ENCODE measurements at regions not wholly inside any gene's neighbourhood (a gene's known extent, or its start where the extent isn't known, plus 50 kb on each side); places are given as distances from the start of the nearest gene placed in this dataset.

DNA sequence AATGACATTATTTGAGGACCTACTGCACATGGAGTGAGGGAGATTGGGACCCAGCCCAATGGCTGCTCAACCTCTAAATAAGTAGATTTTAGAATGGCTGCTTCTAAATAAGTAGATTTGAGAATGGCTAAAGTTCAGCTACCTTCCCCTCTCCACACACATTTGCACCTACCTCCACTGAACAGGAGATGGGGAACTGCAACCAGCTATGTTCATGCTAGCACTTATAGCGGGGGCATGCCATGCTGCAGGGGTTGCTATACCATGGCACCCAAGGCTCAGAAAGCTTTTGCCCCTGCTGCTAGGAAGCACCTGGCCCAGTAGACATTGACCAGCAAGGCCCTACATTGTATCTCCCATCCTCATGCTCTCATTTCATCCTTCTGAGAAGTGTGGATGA is 70.2 kb upstream of the MAOA start:
- no peak for ATAC-seq

DNA sequence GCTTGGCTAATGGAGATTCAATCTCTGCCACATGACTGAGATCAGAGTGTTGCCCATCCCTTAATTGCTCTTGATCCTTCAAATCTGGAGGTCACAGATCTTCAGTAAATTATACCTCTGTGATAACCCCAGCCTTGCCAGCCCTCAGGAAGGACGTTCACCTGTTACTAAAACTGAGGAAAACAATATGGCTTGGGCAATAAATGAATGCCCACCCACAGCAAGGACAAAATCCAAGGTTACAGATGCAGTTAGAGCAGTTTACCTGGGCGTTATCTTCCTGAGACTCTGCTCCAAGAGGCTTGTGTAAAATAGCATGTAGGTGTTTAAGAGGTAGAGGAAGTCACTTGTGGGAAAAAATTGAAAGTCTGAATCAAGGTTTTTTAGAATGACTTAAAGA is 69.3 kb upstream of the MAOA start:
- no peak for ATAC-seq

DNA sequence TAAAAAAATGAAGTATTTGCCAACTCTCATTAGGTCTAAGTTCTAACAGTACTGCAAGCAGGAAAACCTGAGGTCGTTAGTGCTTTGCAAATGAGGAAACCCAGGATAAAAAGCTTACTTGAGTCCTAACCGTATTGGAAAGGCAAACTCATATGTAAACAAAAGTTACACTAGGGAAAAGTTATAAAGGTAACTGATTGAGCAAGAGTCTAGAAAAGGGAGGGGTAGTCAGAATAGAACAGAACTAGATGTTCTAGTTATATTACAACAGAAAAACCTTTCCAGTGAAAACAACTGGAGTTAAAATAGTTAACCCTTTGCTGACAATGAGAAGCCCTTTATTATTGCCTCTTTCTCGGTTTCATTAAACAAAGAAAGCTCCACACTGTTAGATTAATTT is 66.4 kb upstream of the MAOA start:
- ATAC-seq = no peak

DNA sequence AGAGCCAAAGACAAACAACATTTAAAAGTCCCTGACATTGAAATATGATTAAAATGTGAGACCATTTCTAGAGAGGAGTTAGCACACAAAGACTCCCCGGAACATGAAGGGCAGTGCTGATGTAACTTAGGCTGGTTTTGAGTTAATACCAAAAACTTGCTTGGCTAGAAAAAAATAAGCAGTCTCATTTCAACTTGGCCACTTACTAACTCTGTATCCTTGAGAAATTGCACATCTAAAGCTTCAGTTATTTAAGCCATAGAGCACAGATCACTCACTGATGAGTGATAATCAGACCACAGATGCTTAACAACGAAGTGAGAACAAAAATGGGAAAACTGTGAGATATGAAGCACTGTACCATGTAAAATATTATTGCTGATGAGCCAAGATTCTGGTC is 65.9 kb upstream of the MAOA start:
- ATAC-seq = no peak

DNA sequence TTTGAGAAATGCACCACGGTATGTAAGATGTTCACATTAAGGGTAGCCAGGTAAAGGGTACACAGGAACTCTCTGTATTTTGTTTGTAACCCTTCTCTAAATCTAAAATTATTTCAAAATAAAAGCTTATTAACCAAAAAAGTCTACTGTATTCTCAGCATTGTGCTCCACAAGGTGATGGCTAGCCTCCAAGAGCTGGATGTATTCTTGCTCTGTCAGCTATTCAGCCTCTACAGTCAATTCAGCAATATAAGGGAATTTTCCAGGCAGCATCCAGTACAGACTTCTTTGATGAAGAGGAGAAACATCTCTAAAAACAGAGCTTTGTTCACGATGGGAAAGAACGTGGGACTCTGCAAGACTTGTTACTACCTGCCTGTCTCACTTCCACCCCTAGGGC is 63.5 kb upstream of the MAOA start:
- no peak for ATAC-seq

DNA sequence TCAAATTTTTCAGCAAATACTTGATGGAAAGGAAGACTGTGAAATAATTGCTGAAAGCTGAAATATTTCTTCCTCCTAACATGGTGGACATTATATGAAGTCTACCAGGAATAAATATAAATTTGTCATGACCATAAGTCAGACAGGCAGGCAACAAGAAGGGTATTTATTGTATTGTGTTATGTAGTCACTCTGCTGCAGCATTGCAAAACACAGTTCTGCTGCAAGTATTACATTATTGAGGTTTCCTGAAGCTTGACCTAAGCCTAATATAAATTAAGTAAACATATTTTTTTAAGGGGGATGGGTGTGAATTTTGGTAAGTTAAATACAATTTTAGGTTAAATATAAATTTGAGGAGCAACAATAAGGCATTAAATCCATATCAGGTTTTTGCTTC is 60.2 kb upstream of the MAOA start:
- no peak for ATAC-seq

DNA sequence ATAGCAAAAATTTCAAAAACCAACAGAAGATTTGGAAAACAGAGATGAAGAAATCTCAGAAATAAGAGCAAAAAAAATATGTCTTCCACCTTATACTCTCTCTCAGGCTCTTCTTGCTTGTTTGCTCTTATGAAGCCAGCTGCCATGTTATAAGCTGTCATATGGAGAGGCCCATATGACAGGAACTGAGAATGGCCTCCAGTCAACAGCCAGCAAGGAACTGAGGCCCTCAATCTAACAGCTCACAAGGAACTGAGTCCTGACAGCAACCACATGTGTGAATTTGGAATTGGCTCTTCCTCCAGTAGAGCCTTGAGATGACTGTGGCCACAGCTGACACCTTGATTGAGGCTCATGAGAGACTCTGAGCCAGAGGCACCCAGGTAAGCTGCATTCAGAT is 51.3 kb upstream of the MAOA start:
- ATAC-seq = no peak

DNA sequence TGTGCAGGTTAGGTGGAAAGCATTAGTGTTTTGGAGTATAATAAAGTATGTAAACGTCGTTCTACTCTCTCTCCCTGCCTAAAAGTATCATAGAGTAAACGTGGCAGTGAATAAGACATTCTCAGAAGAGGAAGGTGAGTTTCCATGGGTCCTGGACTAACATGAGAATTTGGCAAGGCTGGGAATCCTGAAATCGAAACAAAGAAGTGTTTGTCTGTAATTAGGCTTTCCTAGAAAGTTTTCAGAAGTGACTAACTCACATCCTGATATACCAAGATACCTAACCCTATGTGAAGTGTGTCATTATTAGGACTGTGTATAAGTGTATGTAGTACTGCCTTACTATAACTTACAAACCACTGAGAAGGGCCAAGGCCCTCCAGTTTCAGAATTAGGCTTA is 50.7 kb upstream of the MAOA start:
- ATAC-seq = no peak
